ENCODE measurements at regions not wholly inside any gene's neighbourhood (a gene's known extent, or its start where the extent isn't known, plus 50 kb on each side); places are given as distances from the start of the nearest gene placed in this dataset.

- DNase-seq (ENCODE audit: low spot score), result no peak
These were observed 59.8 kb downstream of the MRM1 start for GRCh38 chr17:36661047-36661666.

DNA sequence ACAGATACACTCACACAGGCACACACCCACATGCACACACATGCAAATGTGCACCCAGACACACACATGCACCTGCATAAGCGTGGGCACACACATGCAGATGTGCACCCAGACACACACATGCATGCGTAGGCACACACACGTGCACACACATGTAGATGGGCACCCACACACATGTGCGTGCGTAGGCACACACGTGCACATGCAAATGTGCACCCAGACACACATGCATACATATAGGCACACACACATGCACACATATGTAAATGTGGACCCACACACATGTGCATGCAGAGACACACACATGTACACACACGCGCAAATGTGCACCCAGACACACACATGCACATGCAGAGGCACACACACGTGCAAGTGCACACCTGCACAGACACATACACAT, 60.3 kb downstream of the MRM1 start:
- no peak for DNase-seq (ENCODE audit: low spot score)

DNA sequence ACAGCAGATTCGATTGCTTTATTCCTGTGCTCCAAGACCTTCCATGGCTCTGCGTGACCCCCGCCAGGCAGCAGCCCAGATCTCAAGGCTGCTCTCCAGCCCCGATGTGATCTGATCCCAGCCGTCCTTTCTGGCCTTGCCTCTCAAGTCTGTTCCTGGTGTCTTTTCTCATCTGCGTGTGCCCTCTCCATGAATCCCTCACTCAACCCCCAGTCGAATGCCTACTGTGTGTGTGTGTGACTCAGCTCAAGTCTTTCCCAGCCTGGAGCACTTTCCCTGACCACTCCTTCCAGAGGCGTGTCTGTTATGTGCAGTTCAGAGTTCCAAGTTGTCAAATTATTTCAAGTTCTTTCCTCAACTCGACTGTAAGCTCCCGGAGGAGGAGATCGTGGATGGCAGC, 64.0 kb downstream of the MRM1 start:
- DNase-seq (ENCODE audit: low spot score), result peak; percentile 66

- DNase-seq (ENCODE audit: low spot score), result no peak
These were observed 66.5 kb downstream of the MRM1 start for GRCh38 chr17:36667922-36668321.

DNA sequence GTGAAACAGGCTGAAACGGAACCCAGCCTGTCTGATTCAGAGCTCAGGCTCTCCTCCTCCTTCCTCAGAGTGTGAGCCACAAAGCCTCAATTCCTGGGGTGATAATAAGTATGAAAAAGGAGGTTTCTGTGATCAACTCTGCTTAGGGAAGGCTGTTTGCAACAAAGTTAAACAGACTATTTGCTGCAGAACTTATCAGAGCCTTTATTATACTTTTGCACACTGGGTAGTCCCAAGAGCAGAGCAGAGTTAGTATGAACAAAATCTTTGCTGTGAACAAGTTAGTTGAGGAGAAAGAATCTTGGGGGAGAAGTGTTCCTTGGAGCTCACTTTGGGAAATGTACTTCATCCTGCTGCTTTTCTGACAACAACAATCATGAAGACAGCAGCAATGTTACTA, 67.4 kb downstream of the MRM1 start:
- no peak for DNase-seq (ENCODE audit: low spot score)

GRCh38 chr17:36671144-36671543, 69.8 kb downstream of the MRM1 start:
- no peak for DNase-seq (ENCODE audit: low spot score)

DNA sequence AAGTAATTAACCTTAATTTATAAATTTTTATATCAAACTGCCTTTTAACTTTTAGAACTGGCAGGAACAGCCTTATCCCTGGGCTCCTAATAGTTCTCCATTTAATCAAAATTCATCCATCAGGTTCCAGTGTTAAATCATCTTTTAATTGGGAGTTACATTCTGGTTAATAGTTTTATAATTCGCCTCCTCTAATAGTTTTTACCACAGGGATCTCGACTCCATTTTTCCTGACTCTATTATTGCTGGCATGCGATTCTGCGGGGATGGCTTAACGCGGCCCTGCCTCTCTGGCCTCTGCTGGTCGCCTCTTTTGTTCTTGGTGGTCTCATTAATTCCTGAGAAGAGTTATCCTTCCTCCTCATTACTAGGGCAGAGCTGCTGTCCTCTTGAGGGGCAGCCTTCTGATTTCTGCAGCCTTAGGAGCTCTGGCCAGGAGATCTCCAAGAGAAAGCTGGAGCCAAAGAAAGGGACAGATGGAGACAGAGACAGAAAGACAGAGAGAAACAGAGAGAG, 71.1 kb downstream of the MRM1 start:
- no peak for DNase-seq (ENCODE audit: low spot score)

- DNase-seq (ENCODE audit: low spot score), result no peak
These were observed 71.7 kb downstream of the MRM1 start for GRCh38 chr17:36673068-36673467.

DNA sequence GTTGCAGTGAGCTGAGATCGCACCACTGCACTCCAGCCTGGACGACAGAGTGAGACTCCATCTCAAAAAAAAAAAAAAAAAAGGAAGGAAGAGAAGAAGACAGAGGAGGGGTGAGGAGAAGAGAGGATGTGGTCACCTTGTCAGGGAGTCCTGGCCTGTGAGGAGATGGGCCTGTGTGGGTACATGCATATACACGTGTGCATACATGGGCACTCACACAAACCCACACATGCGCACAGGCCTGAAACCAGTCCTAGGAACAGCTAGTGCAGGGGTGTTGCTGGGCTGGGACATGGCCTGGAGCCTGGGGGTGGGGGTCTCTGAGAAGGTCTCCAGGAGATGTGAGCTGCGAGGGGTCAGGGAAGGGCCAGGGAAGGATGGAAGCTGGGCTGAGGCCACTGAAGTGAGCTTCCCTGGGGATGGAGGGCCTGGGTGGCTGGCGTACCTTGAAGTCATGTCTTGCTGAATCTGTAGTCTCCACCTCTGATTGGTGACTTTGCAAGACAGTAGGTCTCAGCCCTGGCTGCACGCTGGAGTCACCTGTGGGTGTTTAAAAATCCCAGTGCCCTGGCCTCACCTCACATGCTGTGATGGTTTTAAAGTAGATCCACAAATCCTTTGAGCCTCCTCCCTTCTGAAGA, 72.4 kb downstream of the MRM1 start:
- no peak for DNase-seq (ENCODE audit: low spot score)

- peak; percentile 45 for DNase-seq (ENCODE audit: low spot score)
These were observed 72.9 kb downstream of the MRM1 start for GRCh38 chr17:36674278-36674650.

DNA sequence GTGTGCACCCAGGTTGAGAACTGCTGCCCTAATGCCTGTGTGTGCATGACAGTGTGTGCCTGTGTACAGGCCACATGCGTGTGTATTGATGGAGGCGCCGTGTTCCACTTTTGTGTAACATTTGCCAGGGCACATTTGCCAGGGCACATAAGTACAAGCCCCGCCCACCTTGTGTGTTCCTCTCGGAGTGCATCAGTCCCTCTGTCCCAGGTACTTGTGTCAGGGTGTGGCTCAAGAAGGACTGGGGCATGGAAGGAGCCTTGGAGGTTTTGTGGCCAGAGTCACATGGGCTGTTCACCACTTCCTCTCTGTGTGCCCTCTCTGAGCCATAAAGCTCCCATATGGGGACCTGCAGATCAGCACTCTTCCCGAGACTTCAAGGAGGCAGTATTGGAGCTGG, 73.9 kb downstream of the MRM1 start:
- DNase-seq (ENCODE audit: low spot score), result no peak

DNA sequence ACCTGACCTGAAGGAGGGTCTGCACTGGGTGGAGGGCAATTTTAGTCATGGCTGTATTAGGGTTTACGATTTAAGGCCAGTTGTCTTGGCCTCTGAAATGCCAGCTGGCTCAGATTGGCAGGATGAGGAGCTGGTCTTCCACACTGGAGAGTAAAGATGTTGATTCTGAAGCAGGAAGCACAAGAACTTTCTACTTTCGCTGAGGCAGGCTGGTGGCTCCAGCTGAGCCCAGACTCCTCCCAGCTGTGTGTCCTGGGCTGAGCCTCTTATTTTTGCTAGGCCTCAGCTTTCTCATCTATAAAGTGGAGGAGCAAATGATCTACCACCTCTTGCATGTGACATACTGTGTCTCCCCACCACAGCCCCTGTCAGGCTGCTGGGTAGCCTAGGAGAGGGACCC, 74.4 kb downstream of the MRM1 start:
- no peak for DNase-seq (ENCODE audit: low spot score)

DNA sequence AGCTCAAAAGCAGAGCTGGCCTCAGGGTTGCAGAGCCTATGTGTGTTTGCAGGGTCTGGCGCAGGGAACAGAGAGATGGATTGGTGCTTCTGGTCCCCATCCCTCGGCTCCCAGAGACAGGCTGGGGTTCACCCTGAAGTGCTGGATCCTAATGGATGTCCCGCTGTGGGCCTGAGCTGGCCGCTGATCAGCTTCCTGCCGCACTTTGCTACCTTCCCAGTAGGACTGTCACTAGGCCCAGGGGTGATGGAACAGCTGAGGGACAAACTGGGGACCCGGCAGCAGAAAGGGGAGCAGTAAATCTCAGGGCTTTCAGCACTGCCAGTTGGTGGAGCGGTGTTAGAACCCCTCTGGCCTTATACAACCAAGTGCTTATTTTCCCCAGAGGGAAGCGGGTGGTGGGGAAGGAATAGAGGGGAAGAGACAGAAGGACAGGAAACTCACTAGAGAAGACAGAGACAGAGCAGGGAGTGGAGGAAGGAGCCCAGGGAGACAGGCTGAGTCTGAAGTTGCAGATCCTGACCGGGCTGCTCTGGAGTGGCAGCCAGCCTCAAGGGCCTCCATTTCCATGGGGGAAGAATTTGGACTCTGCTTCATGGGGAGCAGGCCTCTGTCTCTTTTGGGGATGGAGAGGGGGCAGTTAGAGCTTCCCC, 78.6 kb downstream of the MRM1 start:
- no peak for DNase-seq (ENCODE audit: low spot score)

- no peak for DNase-seq (ENCODE audit: low spot score)
These were observed 79.4 kb downstream of the MRM1 start for GRCh38 chr17:36680701-36681202.

DNA sequence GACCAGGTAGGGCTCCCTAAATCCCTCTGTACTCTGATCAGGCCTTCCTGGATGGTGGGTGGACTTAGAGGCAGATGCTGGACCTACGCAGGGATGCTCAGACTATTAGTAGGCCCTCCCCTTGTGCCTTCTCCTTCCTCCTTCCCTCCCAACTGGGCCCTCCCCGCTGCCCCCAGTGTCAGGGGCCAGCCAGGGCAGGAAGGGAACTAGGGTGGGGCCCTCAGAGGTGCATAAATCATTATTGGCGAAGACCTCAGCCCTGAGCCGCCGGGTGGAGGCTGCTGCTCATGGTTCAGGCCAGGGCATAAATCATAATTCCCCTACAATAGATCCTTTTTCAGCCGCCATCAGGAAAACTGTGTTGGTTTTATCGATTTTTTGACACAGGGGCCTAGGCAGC, 81.4 kb downstream of the MRM1 start:
- no peak for DNase-seq (ENCODE audit: low spot score)

GRCh38 chr17:36683387-36683786, 82.0 kb downstream of the MRM1 start:
- no peak for DNase-seq (ENCODE audit: low spot score)

DNA sequence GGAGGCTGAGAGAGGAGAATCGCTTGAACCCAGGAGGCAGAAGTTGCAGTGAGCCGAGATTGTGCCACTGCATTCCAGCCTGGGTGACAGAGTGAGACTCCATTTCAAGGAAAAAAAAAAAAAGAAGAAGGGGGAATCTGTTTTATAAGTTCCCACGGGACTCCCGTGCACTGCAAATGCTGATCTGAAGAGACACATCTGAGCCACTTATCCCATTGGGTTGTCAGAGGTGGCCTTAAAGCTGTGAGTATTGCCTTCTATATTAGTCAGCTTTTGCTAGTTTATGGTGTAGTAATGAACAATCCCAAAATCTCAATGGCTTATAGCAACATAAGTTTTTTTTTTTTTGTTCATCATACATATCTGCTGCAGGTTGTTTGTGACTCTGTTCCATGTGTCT, 82.8 kb downstream of the MRM1 start:
- DNase-seq (ENCODE audit: low spot score), result no peak

DNA sequence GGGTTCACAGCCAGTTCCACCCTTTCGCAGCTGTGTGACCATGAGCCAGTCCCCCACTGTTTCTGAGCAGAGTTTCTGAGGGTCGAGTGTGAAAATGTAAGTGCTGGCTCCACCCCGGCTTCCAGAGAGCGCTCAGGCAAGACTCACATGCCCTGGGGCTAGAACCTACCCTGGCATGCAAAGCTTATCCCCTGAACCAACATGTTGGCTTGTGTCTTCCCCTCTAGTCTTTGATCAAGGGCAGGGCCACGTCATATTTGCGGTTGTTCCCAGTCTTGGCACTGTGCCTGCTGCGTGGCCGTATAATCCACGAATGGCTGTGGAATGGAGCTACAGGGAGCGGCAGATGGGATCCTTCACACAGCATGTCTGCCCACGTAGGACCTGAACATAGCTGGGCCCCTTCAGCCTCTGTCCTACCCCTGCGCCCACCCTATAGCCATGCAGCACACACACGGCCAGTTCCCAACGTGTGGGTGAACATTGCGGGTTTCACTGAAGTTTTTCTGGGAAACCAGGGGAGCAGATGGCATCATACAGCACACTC, 84.8 kb downstream of the MRM1 start:
- DNase-seq (ENCODE audit: low spot score), result no peak

DNA sequence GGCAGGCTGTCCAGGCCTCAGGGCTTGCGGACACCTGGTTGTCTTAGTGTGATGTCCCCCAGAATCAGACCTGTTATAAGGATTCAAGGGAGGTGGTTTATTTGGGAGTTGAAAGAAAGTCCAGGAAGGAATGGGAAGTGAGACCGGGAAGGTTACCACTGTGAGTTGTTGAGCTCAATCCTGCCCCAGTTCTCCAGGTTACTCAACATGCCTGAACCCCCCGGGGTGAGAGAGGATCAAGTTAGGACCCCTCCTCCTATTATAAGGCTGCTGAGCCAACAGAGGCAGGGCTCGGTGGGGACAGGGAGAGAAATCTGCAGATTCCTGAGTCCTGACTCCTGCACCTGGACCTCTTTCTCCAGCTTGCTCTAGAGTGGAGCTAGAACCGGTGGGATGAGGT, 86.4 kb downstream of the MRM1 start:
- DNase-seq (ENCODE audit: low spot score), result no peak

DNA sequence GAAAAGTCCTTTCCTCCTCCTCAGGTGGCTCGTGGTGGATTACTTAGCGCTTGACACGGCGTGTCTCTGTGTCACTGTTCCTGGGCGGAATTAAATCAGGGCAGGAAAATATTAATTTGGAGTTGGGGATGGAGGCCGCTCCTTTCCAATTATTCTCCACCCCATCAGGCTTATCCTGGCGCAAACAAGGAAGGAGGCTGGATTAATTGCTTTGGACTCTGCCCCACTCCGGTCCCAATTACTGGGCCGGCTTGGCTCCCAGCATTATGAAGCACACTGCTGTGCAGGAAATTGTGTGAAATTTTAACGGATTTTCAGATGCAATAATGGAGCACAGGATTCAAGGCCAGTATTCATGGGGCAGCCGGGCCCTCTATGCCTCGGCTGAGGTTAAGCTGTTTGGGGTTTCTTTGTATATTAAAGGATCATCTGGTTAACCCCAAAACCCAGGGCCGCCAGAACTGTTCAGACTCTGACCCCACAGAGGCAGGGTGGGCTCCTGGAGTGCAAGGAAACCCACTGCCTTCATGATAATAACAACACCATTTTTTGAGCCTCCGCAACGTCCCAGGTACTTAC, 87.8 kb downstream of the MRM1 start:
- no peak for DNase-seq (ENCODE audit: low spot score)

DNA sequence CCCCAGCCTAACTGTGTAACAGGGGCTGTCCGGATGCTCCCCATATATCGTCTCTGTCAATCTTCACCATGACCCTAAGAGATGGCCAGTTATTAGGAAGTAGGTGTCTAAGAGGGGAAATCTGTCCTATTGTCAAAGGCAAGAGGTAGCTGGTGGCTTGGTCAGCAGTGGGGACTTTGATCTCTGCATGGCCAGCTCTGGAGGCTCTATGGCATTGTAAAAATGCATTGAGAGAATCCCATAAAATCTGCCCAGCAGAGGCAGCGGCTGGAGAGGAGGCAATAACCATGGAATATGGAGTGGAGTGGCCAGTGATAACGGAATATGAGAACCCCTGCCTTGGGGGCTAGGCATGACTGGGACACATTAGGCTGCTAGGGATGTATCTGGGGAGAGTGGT, 88.8 kb downstream of the MRM1 start:
- DNase-seq (ENCODE audit: low spot score), result no peak

GRCh38 chr17:36691606-36692005, 90.2 kb downstream of the MRM1 start:
- DNase-seq (ENCODE audit: low spot score), result no peak

DNA sequence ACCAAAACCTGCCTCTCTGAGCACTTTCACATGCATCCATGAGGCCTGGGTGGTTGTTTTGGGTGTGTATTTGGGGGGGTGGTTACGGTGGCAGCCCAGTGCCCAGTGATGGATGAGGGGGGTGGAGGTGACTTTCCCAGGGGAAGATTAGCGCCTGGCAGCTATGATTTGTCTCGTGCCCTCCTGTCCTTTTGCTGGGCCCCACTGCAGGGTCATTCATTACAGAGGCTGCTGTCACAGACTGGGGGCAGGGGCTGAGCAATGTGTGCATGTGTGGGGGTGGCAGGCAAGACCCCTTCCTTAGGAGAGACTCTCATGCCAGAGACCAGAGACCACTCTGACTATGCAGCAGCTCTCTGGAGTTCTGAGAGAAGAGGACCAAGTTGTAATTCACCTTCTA, 93.7 kb downstream of the MRM1 start:
- DNase-seq (ENCODE audit: low spot score), result no peak
